Loucy (cell line): ENCODE measurements at regions not wholly inside any gene's neighbourhood (a gene's known extent, or its start where the extent isn't known, plus 50 kb on each side); places are given as distances from the start of the nearest gene placed in this dataset.

Source experiments
- H2AFZ ChIP-seq: fragments of 200-600 bp; sonication (generic); 2 replicates; pipeline ENCODE4 v1.6.0; 2016; ENCODE audit warnings: antibody characterized with exemption, mild to moderate bottlenecking, low read length, moderate library complexity
- H3F3A ChIP-seq: fragments of 200-600 bp; 2 replicates; pipeline ENCODE4 v1.6.0; 2016; ENCODE audit warnings: antibody characterized with exemption, low read depth, mild to moderate bottlenecking
- H3K27me3 ChIP-seq: fragments of 200-600 bp; sonication (generic); 2 replicates; pipeline ENCODE4 v1.6.1; 2014; ENCODE audit warnings: low read length, mild to moderate bottlenecking; ENCODE audit not compliant: insufficient read depth, poor library complexity, severe bottlenecking
- H3K36me3 ChIP-seq: fragments of 200-600 bp; sonication (generic); 2 replicates; pipeline ENCODE4 v1.6.1; 2016; ENCODE audit warnings: low read length; ENCODE audit not compliant: insufficient read depth
- H3K4me1 ChIP-seq: fragments of 200-600 bp; sonication (generic); 2 replicates; pipeline ENCODE4 v1.5.1; 2014; ENCODE audit warnings: low read length, mild to moderate bottlenecking; ENCODE audit not compliant: insufficient read depth, poor library complexity, severe bottlenecking
- H3K4me2 ChIP-seq: fragments of 200-600 bp; sonication (generic); 2 replicates; pipeline ENCODE4 v1.6.0; 2014; ENCODE audit warnings: antibody characterized with exemption, low read length, low read depth, mild to moderate bottlenecking; ENCODE audit not compliant: poor library complexity, severe bottlenecking
- H3K4me3 ChIP-seq: fragments of 200-600 bp; sonication (generic); 2 replicates; pipeline ENCODE4 v1.5.1; 2014; ENCODE audit warnings: low read length, mild to moderate bottlenecking, mixed read lengths; ENCODE audit not compliant: poor library complexity, severe bottlenecking
- H3K79me2 ChIP-seq: fragments of 200-600 bp; sonication (generic); 2 replicates; pipeline ENCODE4 v1.6.1; 2014; ENCODE audit warnings: low read length; ENCODE audit not compliant: insufficient read depth
- H3K9ac ChIP-seq: fragments of 200-600 bp; sonication (generic); 2 replicates; pipeline ENCODE4 v1.6.0; 2014; ENCODE audit warnings: mild to moderate bottlenecking, low read depth, low read length, moderate library complexity; ENCODE audit not compliant: poor library complexity, severe bottlenecking
- H3K9me2 ChIP-seq: fragments of 200-600 bp; sonication (generic); replicated peaks from 2 replicates; pipeline ENCODE4 v1.6.1; 2016; ENCODE audit warnings: low read depth, low read length, mixed read lengths
- H3K9me3 ChIP-seq: fragments of 200-600 bp; sonication (generic); 2 replicates; pipeline ENCODE4 v1.6.1; 2014; ENCODE audit warnings: mild to moderate bottlenecking, antibody characterized with exemption, low read length, low read depth; ENCODE audit not compliant: insufficient read depth
- H4K20me1 ChIP-seq: fragments of 200-600 bp; sonication (generic); 2 replicates; pipeline ENCODE4 v1.6.0; 2014; ENCODE audit warnings: antibody characterized with exemption, low read length, mild to moderate bottlenecking; ENCODE audit not compliant: insufficient read depth, poor library complexity, severe bottlenecking
- EZH2phosphoT487 ChIP-seq: fragments of 200-600 bp; IDR thresholded peaks from 2 replicates; pipeline ENCODE4 v1.6.1; 2018; ENCODE audit warnings: antibody characterized with exemption, mild to moderate bottlenecking, moderate library complexity, borderline replicate concordance
- TF ChIP-seq, protein P1 (sequence below): fragments of 200-600 bp; sonication (generic); conservative IDR thresholded peaks from 2 replicates; pipeline ENCODE4 v1.5.1; 2014; ENCODE audit warnings: mild to moderate bottlenecking, antibody characterized with exemption, low read length

GRCh38 chr4:153064571-153064970, 128.4 kb downstream of the FHDC1 start:
- Histone ChIP-seq H3K4me1 (no peaks in the 10 kb centered on the region), H2AFZ (no peak overlapping the region), H3K79me2 (no peaks in the 10 kb centered on the region), H3K9ac (no peak overlapping the region), H3K4me2 (no peak overlapping the region), H3K36me3 (no peaks in the 10 kb centered on the region), H4K20me1 (no peaks in the 10 kb centered on the region), H3K9me3 (no peaks in the 10 kb centered on the region), H3K4me3 (no peak overlapping the region), H3K27me3 (no peaks in the 10 kb centered on the region), H3K9me2 (no peaks in the 10 kb centered on the region), H3F3A (no peaks in the 10 kb centered on the region)
- TF ChIP-seq, protein P1, sequence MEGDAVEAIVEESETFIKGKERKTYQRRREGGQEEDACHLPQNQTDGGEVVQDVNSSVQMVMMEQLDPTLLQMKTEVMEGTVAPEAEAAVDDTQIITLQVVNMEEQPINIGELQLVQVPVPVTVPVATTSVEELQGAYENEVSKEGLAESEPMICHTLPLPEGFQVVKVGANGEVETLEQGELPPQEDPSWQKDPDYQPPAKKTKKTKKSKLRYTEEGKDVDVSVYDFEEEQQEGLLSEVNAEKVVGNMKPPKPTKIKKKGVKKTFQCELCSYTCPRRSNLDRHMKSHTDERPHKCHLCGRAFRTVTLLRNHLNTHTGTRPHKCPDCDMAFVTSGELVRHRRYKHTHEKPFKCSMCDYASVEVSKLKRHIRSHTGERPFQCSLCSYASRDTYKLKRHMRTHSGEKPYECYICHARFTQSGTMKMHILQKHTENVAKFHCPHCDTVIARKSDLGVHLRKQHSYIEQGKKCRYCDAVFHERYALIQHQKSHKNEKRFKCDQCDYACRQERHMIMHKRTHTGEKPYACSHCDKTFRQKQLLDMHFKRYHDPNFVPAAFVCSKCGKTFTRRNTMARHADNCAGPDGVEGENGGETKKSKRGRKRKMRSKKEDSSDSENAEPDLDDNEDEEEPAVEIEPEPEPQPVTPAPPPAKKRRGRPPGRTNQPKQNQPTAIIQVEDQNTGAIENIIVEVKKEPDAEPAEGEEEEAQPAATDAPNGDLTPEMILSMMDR, result no peak
- TF ChIP-seq EZH2phosphoT487, result no peak

DNA sequence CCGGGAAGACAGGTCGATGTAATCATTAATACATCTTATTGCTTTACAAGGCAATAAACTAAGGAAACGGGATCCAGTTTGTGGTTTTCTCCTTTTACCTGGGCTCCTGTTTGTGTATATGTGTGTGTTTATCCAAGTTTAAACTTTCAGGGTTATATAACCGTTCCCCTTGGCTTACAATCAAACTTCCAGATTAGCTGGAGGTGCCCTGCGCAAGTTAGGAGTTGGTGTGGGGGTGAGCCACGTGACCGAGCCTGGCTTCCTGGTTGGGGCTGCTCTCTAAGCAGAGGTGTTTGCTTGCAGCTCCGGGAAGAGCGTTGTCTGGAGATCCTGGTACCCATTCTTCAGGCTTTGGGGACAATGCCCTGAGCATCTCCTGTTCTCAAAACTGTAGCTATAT, 129.2 kb downstream of the FHDC1 start:
- no peak for TF ChIP-seq EZH2phosphoT487
- TF ChIP-seq, protein P1, result no peak
- Histone ChIP-seq H3K9me2 (no peaks in the 10 kb centered on the region), H3K9me3 (no peaks in the 10 kb centered on the region), H3K4me1 (no peaks in the 10 kb centered on the region), H3K9ac (no peak overlapping the region), H4K20me1 (no peaks in the 10 kb centered on the region), H3K4me2 (no peak overlapping the region), H3K36me3 (no peaks in the 10 kb centered on the region), H3K27me3 (no peaks in the 10 kb centered on the region), H3K4me3 (no peak overlapping the region), H2AFZ (peak overlapping the region; percentile 13; the same call in 1 of the 2 replicates), H3K79me2 (no peaks in the 10 kb centered on the region), H3F3A (no peaks in the 10 kb centered on the region)

DNA sequence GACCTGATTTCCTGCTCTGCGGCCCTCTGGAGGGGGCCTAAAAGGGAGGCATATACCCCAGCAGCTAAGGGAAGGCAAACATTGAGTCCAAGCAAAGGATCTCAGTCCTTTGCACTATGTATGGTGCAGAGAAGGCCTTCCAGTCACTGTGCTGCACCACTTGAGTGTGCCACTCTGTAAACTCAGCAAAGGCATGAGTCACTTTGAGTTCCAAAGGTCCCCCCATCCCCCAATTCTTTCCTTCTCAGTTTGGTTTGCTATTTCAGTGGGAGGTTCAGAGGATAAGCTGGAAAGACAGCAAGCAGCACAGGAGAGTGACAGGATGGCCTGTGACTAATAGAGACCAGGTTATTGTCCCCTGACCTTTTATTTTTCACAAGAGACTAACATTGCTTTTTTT, 131.3 kb downstream of the FHDC1 start:
- H3K36me3 ChIP-seq, result no peaks in the 10 kb centered on the region
- H3F3A ChIP-seq, result no peaks in the 10 kb centered on the region
- H2AFZ ChIP-seq, result no peak overlapping the region
- H3K9me2 ChIP-seq, result no peaks in the 10 kb centered on the region
- no peaks in the 10 kb centered on the region for H3K27me3 ChIP-seq
- H3K9ac ChIP-seq, result no peak overlapping the region
- H3K79me2 ChIP-seq, result no peaks in the 10 kb centered on the region
- H3K9me3 ChIP-seq, result no peaks in the 10 kb centered on the region
- no peak overlapping the region for H3K4me3 ChIP-seq
- TF ChIP-seq, protein P1, result no peak
- TF ChIP-seq EZH2phosphoT487, result no peak
- H4K20me1 ChIP-seq, result no peaks in the 10 kb centered on the region
- H3K4me2 ChIP-seq, result no peak overlapping the region
- no peaks in the 10 kb centered on the region for H3K4me1 ChIP-seq
